GM12873 (cell line): ENCODE measurements at regions not wholly inside any gene's neighbourhood (a gene's known extent, or its start where the extent isn't known, plus 50 kb on each side); places are given as distances from the start of the nearest gene placed in this dataset.

Experiments used
- TF ChIP-seq, protein P1 (sequence below): IDR thresholded peaks from 2 replicates; pipeline ENCODE4 v1.5.1; 2012; ENCODE audit warnings: low read depth, mild to moderate bottlenecking, moderate library complexity, low read length, control low read depth; ENCODE audit not compliant: insufficient read depth; ENCODE audit errors: missing control alignments

DNA sequence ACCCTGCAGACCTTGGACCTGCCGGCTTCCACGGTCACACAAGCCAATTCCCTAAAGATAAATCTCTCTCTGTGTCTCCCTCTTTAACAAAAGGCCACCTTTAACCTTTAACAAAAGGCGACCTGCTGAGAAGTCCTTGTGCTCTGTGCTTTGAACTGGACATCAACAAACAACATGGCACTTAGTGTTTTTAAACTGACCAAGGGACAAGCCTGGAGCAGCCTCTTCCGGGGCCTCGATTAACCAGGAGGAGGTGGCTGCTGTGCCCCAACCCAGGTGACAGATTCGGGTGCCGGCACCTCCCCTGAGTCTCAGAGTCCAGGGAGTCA lies 135.3 kb downstream of the RTP5 start:
- TF ChIP-seq, protein P1, sequence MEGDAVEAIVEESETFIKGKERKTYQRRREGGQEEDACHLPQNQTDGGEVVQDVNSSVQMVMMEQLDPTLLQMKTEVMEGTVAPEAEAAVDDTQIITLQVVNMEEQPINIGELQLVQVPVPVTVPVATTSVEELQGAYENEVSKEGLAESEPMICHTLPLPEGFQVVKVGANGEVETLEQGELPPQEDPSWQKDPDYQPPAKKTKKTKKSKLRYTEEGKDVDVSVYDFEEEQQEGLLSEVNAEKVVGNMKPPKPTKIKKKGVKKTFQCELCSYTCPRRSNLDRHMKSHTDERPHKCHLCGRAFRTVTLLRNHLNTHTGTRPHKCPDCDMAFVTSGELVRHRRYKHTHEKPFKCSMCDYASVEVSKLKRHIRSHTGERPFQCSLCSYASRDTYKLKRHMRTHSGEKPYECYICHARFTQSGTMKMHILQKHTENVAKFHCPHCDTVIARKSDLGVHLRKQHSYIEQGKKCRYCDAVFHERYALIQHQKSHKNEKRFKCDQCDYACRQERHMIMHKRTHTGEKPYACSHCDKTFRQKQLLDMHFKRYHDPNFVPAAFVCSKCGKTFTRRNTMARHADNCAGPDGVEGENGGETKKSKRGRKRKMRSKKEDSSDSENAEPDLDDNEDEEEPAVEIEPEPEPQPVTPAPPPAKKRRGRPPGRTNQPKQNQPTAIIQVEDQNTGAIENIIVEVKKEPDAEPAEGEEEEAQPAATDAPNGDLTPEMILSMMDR = no peak

DNA sequence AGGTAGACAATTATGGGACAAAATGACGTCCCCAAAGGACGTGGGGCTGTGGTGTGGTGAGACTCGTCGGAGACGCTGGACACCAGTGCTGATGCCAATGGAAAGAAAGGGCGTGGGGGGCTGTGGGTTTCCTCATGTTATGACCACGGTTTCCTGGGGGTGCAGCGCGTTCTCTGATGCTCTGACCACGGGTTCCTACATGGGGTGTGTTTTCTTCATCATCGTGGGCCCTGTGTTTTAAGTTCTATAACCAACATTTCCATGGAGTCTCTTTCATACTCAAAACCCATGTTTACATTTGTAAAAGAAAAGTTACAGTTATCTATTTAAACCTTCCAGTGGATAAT lies 141.6 kb downstream of the RTP5 start:
- TF ChIP-seq, protein P1 = no peak

DNA sequence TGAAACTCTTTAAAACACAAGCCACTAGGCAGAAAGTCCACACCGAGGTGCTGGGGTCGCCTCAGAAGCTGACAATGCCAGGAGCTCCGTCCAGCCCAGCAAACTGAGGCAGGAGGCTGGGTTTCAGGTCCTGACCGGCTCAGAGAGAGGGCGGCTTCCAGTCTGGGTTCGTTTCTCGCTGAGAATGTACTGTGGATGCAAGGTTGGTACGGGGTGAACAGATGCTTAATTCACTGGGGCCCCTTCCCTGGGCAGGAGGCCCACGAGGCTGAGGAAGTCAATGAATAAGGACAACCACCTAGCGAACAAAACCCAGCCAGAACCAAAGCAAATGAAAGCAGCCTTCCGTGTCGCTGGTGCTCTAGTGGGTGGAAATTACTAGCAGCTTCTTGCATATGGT lies 142.0 kb downstream of the RTP5 start:
- TF ChIP-seq, protein P1 = no peak

DNA sequence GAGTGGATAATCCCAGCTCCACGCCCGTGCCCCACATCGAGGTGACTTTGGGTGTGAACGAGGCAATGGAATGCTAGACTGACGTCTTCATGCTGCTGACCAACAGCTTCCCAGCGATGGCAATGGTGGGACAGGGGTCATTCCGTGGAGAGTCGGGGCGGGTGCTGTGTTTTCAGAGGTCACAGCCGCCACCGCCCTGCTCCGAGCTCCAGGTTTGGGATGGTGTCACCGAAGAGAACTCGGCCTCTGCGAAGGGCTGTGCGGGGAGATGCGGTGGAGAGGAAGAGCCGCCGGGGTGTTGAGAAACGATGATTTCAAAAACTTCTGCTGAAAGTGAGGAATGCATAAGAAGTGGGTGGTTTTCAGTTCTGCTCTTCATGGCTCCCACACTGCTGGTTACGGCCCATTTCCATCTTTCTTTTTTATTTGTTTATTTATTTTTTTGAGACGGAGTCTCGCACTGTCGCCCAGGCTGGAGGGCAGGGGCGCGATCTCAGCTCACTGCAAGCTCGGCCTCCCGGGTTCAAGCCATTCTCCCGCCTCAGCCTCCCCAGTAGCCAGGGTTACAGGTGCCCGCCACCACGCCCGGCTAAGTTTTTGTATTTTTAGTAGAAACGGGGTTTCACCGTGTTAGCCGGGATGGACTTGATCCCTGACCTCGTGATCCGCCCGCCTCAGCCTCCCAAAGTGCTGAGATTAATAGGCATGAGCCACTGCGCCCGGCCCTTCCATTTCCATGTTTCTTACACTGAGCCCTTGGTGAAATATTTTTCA lies 142.6 kb downstream of the RTP5 start:
- TF ChIP-seq, protein P1 = no peak

DNA sequence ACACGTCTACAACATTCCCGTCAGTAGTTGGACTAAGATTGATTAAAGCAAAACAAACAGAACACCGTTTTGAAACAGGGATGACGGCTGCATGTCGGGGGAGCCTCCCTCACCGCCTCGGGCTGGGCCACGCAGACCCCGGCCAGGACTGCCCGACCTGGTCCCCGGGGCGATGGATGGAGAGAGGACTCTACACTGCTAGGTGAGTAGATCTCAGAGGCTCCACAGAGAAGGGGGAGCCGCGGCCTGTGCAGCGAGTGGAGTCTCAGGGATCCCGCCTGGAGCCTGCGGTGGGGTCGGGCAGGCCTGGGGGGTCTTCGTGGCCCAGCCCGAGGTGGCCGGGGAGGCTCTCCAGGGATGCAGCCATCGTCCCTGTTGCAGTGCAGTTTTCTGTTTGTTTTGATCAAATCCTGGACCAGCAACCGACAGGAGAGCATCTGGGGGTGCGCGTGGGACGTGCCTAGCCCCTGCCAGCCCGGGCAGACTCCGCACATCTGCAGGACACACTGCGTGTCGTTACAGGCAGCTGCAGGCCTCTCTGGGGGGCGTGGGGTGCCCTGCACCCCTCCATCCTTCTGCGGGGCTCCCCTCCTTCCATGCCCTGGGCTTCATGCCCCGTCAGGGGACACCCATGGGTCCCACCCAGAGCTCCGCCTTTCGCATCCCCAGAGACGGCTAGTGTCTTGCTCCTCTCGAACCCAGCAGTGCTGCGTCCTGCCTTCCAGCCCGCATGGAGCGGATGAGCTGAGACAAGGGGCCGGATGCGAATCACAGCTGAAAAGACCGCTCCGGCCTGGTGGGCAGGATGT lies 143.6 kb downstream of the RTP5 start:
- TF ChIP-seq, protein P1 = no peak

DNA sequence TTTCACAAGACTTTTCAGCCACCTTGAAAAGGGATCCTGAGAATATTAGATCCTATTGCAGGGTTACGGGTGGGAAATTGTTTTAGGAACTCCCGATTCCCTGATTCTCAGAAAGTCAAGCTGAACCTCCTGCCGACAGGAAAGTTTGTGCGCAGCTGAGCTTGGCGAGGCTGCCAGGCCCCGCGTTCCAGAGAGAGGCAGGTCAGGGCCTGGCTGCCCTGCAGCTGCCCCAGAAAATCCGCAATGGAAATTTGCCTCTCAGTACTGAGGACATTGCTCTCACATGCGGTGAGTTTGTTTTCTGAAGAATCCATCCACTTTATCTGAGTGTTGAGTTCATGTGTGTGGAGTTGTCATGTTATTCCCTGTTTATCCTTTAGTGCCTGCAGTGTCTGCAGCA lies 144.2 kb downstream of the RTP5 start:
- TF ChIP-seq, protein P1 = no peak
